GM19238 (cell line): ENCODE measurements at regions not wholly inside any gene's neighbourhood (a gene's known extent, or its start where the extent isn't known, plus 50 kb on each side); places are given as distances from the start of the nearest gene placed in this dataset.

Experiments used
- DNase-seq: peaks from one replicate; pipeline ENCODE4 v3.0.0; 2011; ENCODE audit warnings: low spot score; ENCODE audit not compliant: insufficient read length

- DNase-seq = no peak
Measured at GRCh38 chr10:21327289-21327993, 198.0 kb downstream of the SKIDA1 start.

- DNase-seq = no peak
Measured at GRCh38 chr10:21326594-21327288, 198.7 kb downstream of the SKIDA1 start.

- DNase-seq = no peak
Measured at GRCh38 chr10:21318540-21319167, 206.8 kb downstream of the SKIDA1 start.

- DNase-seq = no peak
Measured at GRCh38 chr10:21317902-21318301, 207.6 kb downstream of the SKIDA1 start.

GRCh38 chr10:21315645-21316220 is 209.7 kb downstream of the SKIDA1 start:
- no peak for DNase-seq

- no peak for DNase-seq
Measured at GRCh38 chr10:21314906-21315644, 210.4 kb downstream of the SKIDA1 start.

- no peak for DNase-seq
Measured at GRCh38 chr10:21314111-21314626, 211.3 kb downstream of the SKIDA1 start.

GRCh38 chr10:21313691-21314090 is 211.8 kb downstream of the SKIDA1 start:
- DNase-seq = no peak

- no peak for DNase-seq
Measured at GRCh38 chr10:21311426-21311825, 214.1 kb downstream of the SKIDA1 start.

- DNase-seq = no peak
Measured at GRCh38 chr10:21309427-21309826, 216.1 kb downstream of the SKIDA1 start.

GRCh38 chr10:21308946-21309345 is 216.5 kb downstream of the SKIDA1 start:
- DNase-seq = no peak

GRCh38 chr10:21308018-21308417 is 217.5 kb downstream of the SKIDA1 start:
- no peak for DNase-seq

GRCh38 chr10:21304608-21305007 is 220.9 kb downstream of the SKIDA1 start:
- no peak for DNase-seq

- DNase-seq = no peak
Measured at GRCh38 chr10:21304198-21304597, 221.3 kb downstream of the SKIDA1 start.

- no peak for DNase-seq
Measured at GRCh38 chr10:21300551-21300950, 224.9 kb downstream of the SKIDA1 start.

GRCh38 chr10:21299330-21299729 is 226.2 kb downstream of the SKIDA1 start:
- DNase-seq = no peak

GRCh38 chr10:21298701-21299100 is 226.8 kb downstream of the SKIDA1 start:
- DNase-seq = no peak

- DNase-seq = no peak
Measured at GRCh38 chr10:21297603-21298383, 227.7 kb downstream of the SKIDA1 start.

- no peak for DNase-seq
Measured at GRCh38 chr10:21296575-21297355, 228.7 kb downstream of the SKIDA1 start.
